GM10248 (cell line): ENCODE measurements at regions not wholly inside any gene's neighbourhood (a gene's known extent, or its start where the extent isn't known, plus 50 kb on each side); places are given as distances from the start of the nearest gene placed in this dataset.

Experiments used
- CTCF ChIA-PET: fragments of 300-600 bp; sonication (Branson Sonifier 250); formaldehyde crosslinking; extraction: SDS; loops from one replicate; lab custom pipeline; 2021; ENCODE audit warnings: antibody characterized with exemption; lab: Yijun Ruan, JAX
- POLR2A ChIA-PET: fragments of 350-650 bp; sonication (Branson Sonifier 250); formaldehyde crosslinking; extraction: SDS; loops from one replicate; lab custom pipeline; 2020; ENCODE audit warnings: antibody characterized with exemption; lab: Yijun Ruan, JAX
- DNase-seq: peaks from one replicate; pipeline ENCODE4 v3.0.0; 2012; ENCODE audit errors: extremely low spot score
- CTCF ChIP-seq: IDR thresholded peaks from 2 replicates; pipeline ENCODE4 v1.5.1; 2012; ENCODE audit warnings: mild to moderate bottlenecking, low read depth; ENCODE audit errors: extremely low read depth, missing control alignments, control extremely low read depth

- POLR2A ChIA-PET, result interaction anchor here (0.6 kb wide), 1 partner anchor 1988 kb away, joined by 7 read pairs; no protein-coding TSS in a partner anchor
Observed at GRCh38 chr3:168958466-168958865, 705.0 kb downstream of the MECOM start.

GRCh38 chr3:168956076-168956475 lies 707.4 kb downstream of the MECOM start:
- POLR2A ChIA-PET, result no interaction called here
- no peak for TF ChIP-seq CTCF
- DNase-seq, result no peak
- CTCF ChIA-PET, result no interaction called here

More at GRCh38 chr3:168958466-168958865, 705.0 kb downstream of the MECOM start:
- TF ChIP-seq CTCF, result no peak
- no peak for DNase-seq
- CTCF ChIA-PET, result no interaction called here

GRCh38 chr3:168952551-168952950 lies 711.0 kb downstream of the MECOM start:
- no peak for DNase-seq
- CTCF ChIA-PET, result interaction anchor here (1.7 to 1.9 kb wide), 2 partner anchors 26 to 48 kb away, joined by 3 to 4 read pairs; no protein-coding TSS in a partner anchor
- no peak for TF ChIP-seq CTCF
- POLR2A ChIA-PET, result no interaction called here

- CTCF ChIA-PET, result interaction anchor here (1.7 kb wide), 1 partner anchor 47 kb away, joined by 3 read pairs; no protein-coding TSS in a partner anchor
- no peak for TF ChIP-seq CTCF
- POLR2A ChIA-PET, result no interaction called here
- DNase-seq, result no peak
Observed at GRCh38 chr3:168951884-168952283, 711.6 kb downstream of the MECOM start.

- no peak for TF ChIP-seq CTCF
- CTCF ChIA-PET, result interaction anchor here (1.2 to 1.7 kb wide), 2 partner anchors 12 to 47 kb away, joined by 3 read pairs; no protein-coding TSS in a partner anchor
- DNase-seq, result no peak
- POLR2A ChIA-PET, result no interaction called here
Observed at GRCh38 chr3:168951368-168951767, 712.1 kb downstream of the MECOM start.

- TF ChIP-seq CTCF, result no peak
- ChIA-PET CTCF (interaction anchor here (1.2 kb wide), 1 partner anchor 11 kb away, joined by 3 read pairs; no protein-coding TSS in a partner anchor), POLR2A (no interaction called here)
- DNase-seq, result no peak
Observed at GRCh38 chr3:168950622-168951021, 712.9 kb downstream of the MECOM start.
